Karpas-422 (cell line): ENCODE measurements at regions not wholly inside any gene's neighbourhood (a gene's known extent, or its start where the extent isn't known, plus 50 kb on each side); places are given as distances from the start of the nearest gene placed in this dataset.

ENCODE experiments used
- DNase-seq: peaks from one replicate; pipeline ENCODE4 v3.0.0-alpha.2; 2015
- H2AFZ ChIP-seq: fragments of 200-600 bp; sonication (generic); 2 replicates; pipeline ENCODE4 v1.6.1; 2014; ENCODE audit warnings: antibody characterized with exemption, low read length, mixed read lengths
- H3K27ac ChIP-seq: fragments of 200-600 bp; sonication (generic); 2 replicates; pipeline ENCODE4 v1.5.1; 2014; ENCODE audit warnings: mild to moderate bottlenecking, low read length, moderate library complexity
- H3K27me3 ChIP-seq: fragments of 200-600 bp; sonication (generic); 2 replicates; pipeline ENCODE4 v1.6.1; 2014; ENCODE audit warnings: low read length, mixed read lengths
- H3K36me3 ChIP-seq: fragments of 200-600 bp; sonication (generic); 2 replicates; pipeline ENCODE4 v1.6.1; 2014; ENCODE audit warnings: low read length, mixed read lengths; ENCODE audit not compliant: insufficient read depth
- H3K4me1 ChIP-seq: fragments of 200-600 bp; sonication (generic); 2 replicates; pipeline ENCODE4 v1.6.1; 2014; ENCODE audit warnings: mild to moderate bottlenecking, low read length, mixed read lengths
- H3K4me2 ChIP-seq: fragments of 200-600 bp; sonication (generic); 2 replicates; pipeline ENCODE4 v1.6.1; 2014; ENCODE audit warnings: low read length, low read depth, mild to moderate bottlenecking; ENCODE audit not compliant: poor library complexity, severe bottlenecking
- H3K4me3 ChIP-seq: fragments of 200-600 bp; sonication (generic); 2 replicates; pipeline ENCODE4 v1.5.1; 2014; ENCODE audit warnings: mild to moderate bottlenecking, antibody characterized with exemption, low read length, mixed read lengths
- H3K79me2 ChIP-seq: fragments of 200-600 bp; sonication (generic); 2 replicates; pipeline ENCODE4 v1.6.1; 2014; ENCODE audit warnings: mild to moderate bottlenecking, low read length, mixed read lengths
- H3K9ac ChIP-seq: fragments of 200-600 bp; sonication (generic); 2 replicates; pipeline ENCODE4 v1.6.0; 2014; ENCODE audit warnings: low read length
- H3K9me2 ChIP-seq: fragments of 200-600 bp; sonication (generic), shearing (Covaris generic); replicated peaks from 2 replicates; pipeline ENCODE4 v1.6.0; 2014; ENCODE audit warnings: mild to moderate bottlenecking, low read length, moderate library complexity; ENCODE audit not compliant: insufficient read depth
- H3K9me3 ChIP-seq: fragments of 300-700, 200-600 bp; sonication (generic); 2 replicates; pipeline ENCODE4 v1.6.1; 2014; ENCODE audit warnings: low read length, mixed read lengths
- H4K20me1 ChIP-seq: fragments of 200-600 bp; sonication (generic); 2 replicates; pipeline ENCODE4 v1.6.1; 2014; ENCODE audit warnings: mild to moderate bottlenecking, antibody characterized with exemption, low read length, low read depth; ENCODE audit not compliant: insufficient read depth

GRCh38 chr15:35728219-35728940 lies 182.4 kb upstream of the DPH6 start:
- no peak overlapping the region for H2AFZ ChIP-seq
- H3K9me3 ChIP-seq, result no peaks in the 10 kb centered on the region
- no peaks in the 10 kb centered on the region for H3K9me2 ChIP-seq
- no peaks in the 10 kb centered on the region for H3K79me2 ChIP-seq
- no peaks in the 10 kb centered on the region for H4K20me1 ChIP-seq
- H3K4me2 ChIP-seq, result no peak overlapping the region
- no peak overlapping the region for H3K27ac ChIP-seq
- no peaks in the 10 kb centered on the region for H3K4me1 ChIP-seq
- no peak overlapping the region for H3K9ac ChIP-seq
- no peaks in the 10 kb centered on the region for H3K36me3 ChIP-seq
- DNase-seq, result no peak
- no peak overlapping the region for H3K4me3 ChIP-seq
- no peaks in the 10 kb centered on the region for H3K27me3 ChIP-seq

GRCh38 chr15:35736150-35736549 lies 190.2 kb upstream of the DPH6 start:
- Histone ChIP-seq H3K4me3 (no peak overlapping the region), H4K20me1 (no peaks in the 10 kb centered on the region), H3K4me1 (no peaks in the 10 kb centered on the region), H3K36me3 (no peaks in the 10 kb centered on the region), H3K27me3 (no peaks in the 10 kb centered on the region), H3K27ac (no peak overlapping the region), H3K4me2 (no peak overlapping the region), H2AFZ (no peak overlapping the region), H3K9ac (no peak overlapping the region), H3K9me3 (no peaks in the 10 kb centered on the region), H3K79me2 (no peaks in the 10 kb centered on the region), H3K9me2 (no peaks in the 10 kb centered on the region)
- no peak for DNase-seq

GRCh38 chr15:35737441-35737840 lies 191.5 kb upstream of the DPH6 start:
- Histone ChIP-seq H2AFZ (no peak overlapping the region), H3K36me3 (no peaks in the 10 kb centered on the region), H4K20me1 (no peaks in the 10 kb centered on the region), H3K4me2 (no peak overlapping the region), H3K9me3 (no peaks in the 10 kb centered on the region), H3K4me3 (no peak overlapping the region), H3K79me2 (no peaks in the 10 kb centered on the region), H3K9ac (no peak overlapping the region), H3K27ac (no peak overlapping the region), H3K4me1 (no peaks in the 10 kb centered on the region), H3K27me3 (no peaks in the 10 kb centered on the region), H3K9me2 (no peaks in the 10 kb centered on the region)
- no peak for DNase-seq

- Histone ChIP-seq H3K4me3 (no peak overlapping the region), H3K79me2 (no peaks in the 10 kb centered on the region), H2AFZ (no peak overlapping the region), H3K36me3 (no peaks in the 10 kb centered on the region), H3K27me3 (no peaks in the 10 kb centered on the region), H3K4me2 (no peak overlapping the region), H3K9me3 (no peaks in the 10 kb centered on the region), H3K9me2 (no peaks in the 10 kb centered on the region), H3K4me1 (no peaks in the 10 kb centered on the region), H4K20me1 (no peaks in the 10 kb centered on the region), H3K27ac (no peak overlapping the region), H3K9ac (no peak overlapping the region)
- no peak for DNase-seq
These were observed 192.4 kb upstream of the DPH6 start for GRCh38 chr15:35738370-35738769.

GRCh38 chr15:35740761-35741160 lies 194.8 kb upstream of the DPH6 start:
- Histone ChIP-seq H3K4me1 (no peaks in the 10 kb centered on the region), H2AFZ (no peak overlapping the region), H3K79me2 (no peaks in the 10 kb centered on the region), H3K4me3 (no peak overlapping the region), H3K9me3 (no peaks in the 10 kb centered on the region), H3K27ac (no peak overlapping the region), H3K27me3 (no peaks in the 10 kb centered on the region), H4K20me1 (no peaks in the 10 kb centered on the region), H3K9me2 (no peaks in the 10 kb centered on the region), H3K36me3 (no peaks in the 10 kb centered on the region), H3K4me2 (no peak overlapping the region), H3K9ac (no peak overlapping the region)
- no peak for DNase-seq

- H3K27ac ChIP-seq, result no peak overlapping the region
- no peaks in the 10 kb centered on the region for H3K79me2 ChIP-seq
- H3K27me3 ChIP-seq, result no peaks in the 10 kb centered on the region
- no peaks in the 10 kb centered on the region for H3K9me3 ChIP-seq
- H3K9me2 ChIP-seq, result no peaks in the 10 kb centered on the region
- no peaks in the 10 kb centered on the region for H4K20me1 ChIP-seq
- H2AFZ ChIP-seq, result no peak overlapping the region
- no peaks in the 10 kb centered on the region for H3K4me1 ChIP-seq
- no peak for DNase-seq
- no peak overlapping the region for H3K9ac ChIP-seq
- H3K4me3 ChIP-seq, result no peak overlapping the region
- no peak overlapping the region for H3K4me2 ChIP-seq
- H3K36me3 ChIP-seq, result no peaks in the 10 kb centered on the region
These were observed 195.4 kb upstream of the DPH6 start for GRCh38 chr15:35741395-35741794.

- H3K36me3 ChIP-seq, result no peaks in the 10 kb centered on the region
- no peak overlapping the region for H3K27ac ChIP-seq
- H3K4me1 ChIP-seq, result no peaks in the 10 kb centered on the region
- H3K9me3 ChIP-seq, result no peaks in the 10 kb centered on the region
- no peaks in the 10 kb centered on the region for H3K27me3 ChIP-seq
- DNase-seq, result no peak
- no peaks in the 10 kb centered on the region for H4K20me1 ChIP-seq
- H3K79me2 ChIP-seq, result no peaks in the 10 kb centered on the region
- no peaks in the 10 kb centered on the region for H3K9me2 ChIP-seq
- H3K4me3 ChIP-seq, result no peak overlapping the region
- no peak overlapping the region for H2AFZ ChIP-seq
- H3K4me2 ChIP-seq, result no peak overlapping the region
- H3K9ac ChIP-seq, result no peak overlapping the region
These were observed 195.9 kb upstream of the DPH6 start for GRCh38 chr15:35741881-35742280.

GRCh38 chr15:35743321-35743720 lies 197.4 kb upstream of the DPH6 start:
- H3K36me3 ChIP-seq, result no peaks in the 10 kb centered on the region
- no peaks in the 10 kb centered on the region for H3K4me1 ChIP-seq
- no peaks in the 10 kb centered on the region for H4K20me1 ChIP-seq
- H2AFZ ChIP-seq, result no peak overlapping the region
- H3K9me2 ChIP-seq, result no peaks in the 10 kb centered on the region
- H3K4me2 ChIP-seq, result no peak overlapping the region
- no peaks in the 10 kb centered on the region for H3K27me3 ChIP-seq
- no peak overlapping the region for H3K27ac ChIP-seq
- no peaks in the 10 kb centered on the region for H3K79me2 ChIP-seq
- no peak for DNase-seq
- no peaks in the 10 kb centered on the region for H3K9me3 ChIP-seq
- no peak overlapping the region for H3K4me3 ChIP-seq
- H3K9ac ChIP-seq, result no peak overlapping the region
